ENCODE measurements at regions not wholly inside any gene's neighbourhood (a gene's known extent, or its start where the extent isn't known, plus 50 kb on each side); places are given as distances from the start of the nearest gene placed in this dataset.

DNA sequence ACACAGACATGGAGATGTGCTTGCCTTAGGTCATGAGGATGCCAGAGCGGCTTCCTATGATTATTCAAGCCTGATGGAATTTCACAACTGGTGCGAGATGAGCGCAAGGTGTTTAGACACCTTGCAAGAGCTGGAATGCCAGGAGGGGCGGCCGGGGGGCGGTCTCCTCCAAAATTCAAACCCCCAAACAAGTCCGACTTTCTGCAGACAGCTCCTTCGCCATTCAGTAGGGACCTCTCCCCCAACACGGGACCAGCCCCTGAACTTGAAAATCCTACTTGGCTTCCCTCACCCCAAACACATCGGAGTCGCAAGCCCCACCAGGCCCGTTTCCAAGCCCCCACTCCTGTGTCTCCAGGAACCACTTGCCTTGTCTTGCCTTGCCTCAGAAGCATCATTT lies 64.8 kb upstream of the ID2 start:
- no peak for TF ChIP-seq CTCF (IDR thresholded peaks at IDR 0.05)
- TF ChIP-seq RAD21 (conservative IDR thresholded peaks at IDR 0.05 in 1 of 2, IDR thresholded peaks at IDR 0.05 in 1 of 2), result no peak
- TF ChIP-seq MAFK (IDR thresholded peaks at IDR 0.05; ENCODE audit: partially characterized antibody), result no peak
- TF ChIP-seq, protein P1, sequence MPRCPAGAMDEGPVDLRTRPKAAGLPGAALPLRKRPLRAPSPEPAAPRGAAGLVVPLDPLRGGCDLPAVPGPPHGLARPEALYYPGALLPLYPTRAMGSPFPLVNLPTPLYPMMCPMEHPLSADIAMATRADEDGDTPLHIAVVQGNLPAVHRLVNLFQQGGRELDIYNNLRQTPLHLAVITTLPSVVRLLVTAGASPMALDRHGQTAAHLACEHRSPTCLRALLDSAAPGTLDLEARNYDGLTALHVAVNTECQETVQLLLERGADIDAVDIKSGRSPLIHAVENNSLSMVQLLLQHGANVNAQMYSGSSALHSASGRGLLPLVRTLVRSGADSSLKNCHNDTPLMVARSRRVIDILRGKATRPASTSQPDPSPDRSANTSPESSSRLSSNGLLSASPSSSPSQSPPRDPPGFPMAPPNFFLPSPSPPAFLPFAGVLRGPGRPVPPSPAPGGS (IDR thresholded peaks at IDR 0.05), result no peak
- TF ChIP-seq, protein P2, sequence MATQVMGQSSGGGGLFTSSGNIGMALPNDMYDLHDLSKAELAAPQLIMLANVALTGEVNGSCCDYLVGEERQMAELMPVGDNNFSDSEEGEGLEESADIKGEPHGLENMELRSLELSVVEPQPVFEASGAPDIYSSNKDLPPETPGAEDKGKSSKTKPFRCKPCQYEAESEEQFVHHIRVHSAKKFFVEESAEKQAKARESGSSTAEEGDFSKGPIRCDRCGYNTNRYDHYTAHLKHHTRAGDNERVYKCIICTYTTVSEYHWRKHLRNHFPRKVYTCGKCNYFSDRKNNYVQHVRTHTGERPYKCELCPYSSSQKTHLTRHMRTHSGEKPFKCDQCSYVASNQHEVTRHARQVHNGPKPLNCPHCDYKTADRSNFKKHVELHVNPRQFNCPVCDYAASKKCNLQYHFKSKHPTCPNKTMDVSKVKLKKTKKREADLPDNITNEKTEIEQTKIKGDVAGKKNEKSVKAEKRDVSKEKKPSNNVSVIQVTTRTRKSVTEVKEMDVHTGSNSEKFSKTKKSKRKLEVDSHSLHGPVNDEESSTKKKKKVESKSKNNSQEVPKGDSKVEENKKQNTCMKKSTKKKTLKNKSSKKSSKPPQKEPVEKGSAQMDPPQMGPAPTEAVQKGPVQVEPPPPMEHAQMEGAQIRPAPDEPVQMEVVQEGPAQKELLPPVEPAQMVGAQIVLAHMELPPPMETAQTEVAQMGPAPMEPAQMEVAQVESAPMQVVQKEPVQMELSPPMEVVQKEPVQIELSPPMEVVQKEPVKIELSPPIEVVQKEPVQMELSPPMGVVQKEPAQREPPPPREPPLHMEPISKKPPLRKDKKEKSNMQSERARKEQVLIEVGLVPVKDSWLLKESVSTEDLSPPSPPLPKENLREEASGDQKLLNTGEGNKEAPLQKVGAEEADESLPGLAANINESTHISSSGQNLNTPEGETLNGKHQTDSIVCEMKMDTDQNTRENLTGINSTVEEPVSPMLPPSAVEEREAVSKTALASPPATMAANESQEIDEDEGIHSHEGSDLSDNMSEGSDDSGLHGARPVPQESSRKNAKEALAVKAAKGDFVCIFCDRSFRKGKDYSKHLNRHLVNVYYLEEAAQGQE (IDR thresholded peaks at IDR 0.05), result no peak
- TF ChIP-seq, protein P3, sequence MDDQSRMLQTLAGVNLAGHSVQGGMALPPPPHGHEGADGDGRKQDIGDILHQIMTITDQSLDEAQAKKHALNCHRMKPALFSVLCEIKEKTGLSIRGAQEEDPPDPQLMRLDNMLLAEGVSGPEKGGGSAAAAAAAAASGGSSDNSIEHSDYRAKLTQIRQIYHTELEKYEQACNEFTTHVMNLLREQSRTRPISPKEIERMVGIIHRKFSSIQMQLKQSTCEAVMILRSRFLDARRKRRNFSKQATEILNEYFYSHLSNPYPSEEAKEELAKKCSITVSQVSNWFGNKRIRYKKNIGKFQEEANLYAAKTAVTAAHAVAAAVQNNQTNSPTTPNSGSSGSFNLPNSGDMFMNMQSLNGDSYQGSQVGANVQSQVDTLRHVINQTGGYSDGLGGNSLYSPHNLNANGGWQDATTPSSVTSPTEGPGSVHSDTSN (IDR thresholded peaks at IDR 0.05), result no peak
- TF ChIP-seq CBX8 (IDR thresholded peaks at IDR 0.05), result no peak
- no peak for TF ChIP-seq NFE2L2 (conservative IDR thresholded peaks at IDR 0.05; ENCODE audit: low read length)
- no peak for TF ChIP-seq RFX5 (IDR thresholded peaks at IDR 0.05)
- no peak for TF ChIP-seq POLR2AphosphoS2 (conservative IDR thresholded peaks at IDR 0.05; ENCODE audit: low read length)
- no peak for TF ChIP-seq KDM5A (IDR thresholded peaks at IDR 0.05)
